HG03025 (cell line): ENCODE measurements at regions not wholly inside any gene's neighbourhood (a gene's known extent, or its start where the extent isn't known, plus 50 kb on each side); places are given as distances from the start of the nearest gene placed in this dataset.

Source experiments
- ATAC-seq: cut with Tn5 transposase; IDR thresholded peaks from one replicate; pipeline ENCODE4 v1.9.1; 2021; ENCODE audit warnings: mild to moderate bottlenecking, moderate library complexity; ENCODE audit not compliant: unreplicated experiment, low FRiP score

- no peak for ATAC-seq
Measured at GRCh38 chr12:98359856-98360255, 155.5 kb upstream of the TMPO start.

DNA sequence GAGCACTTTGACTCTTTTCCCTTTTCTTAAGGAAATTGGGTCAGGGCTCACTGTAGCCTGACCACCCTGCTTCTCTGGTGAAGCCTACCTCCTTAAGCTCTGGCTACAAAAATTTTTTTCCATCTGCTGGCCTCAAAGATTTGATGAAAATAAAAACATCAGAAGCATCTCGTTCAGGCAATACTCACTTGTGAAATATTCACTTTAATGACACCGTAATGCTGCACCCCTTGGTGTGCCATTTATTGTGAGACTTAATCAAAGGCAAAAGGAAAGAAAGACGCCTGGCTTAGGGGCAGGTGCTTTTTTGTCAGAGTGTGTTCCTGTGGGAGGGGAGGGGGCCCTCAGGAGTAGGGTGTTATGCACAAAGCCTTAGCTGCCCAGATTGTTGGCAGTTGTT, 155.0 kb upstream of the TMPO start:
- ATAC-seq: no peak

DNA sequence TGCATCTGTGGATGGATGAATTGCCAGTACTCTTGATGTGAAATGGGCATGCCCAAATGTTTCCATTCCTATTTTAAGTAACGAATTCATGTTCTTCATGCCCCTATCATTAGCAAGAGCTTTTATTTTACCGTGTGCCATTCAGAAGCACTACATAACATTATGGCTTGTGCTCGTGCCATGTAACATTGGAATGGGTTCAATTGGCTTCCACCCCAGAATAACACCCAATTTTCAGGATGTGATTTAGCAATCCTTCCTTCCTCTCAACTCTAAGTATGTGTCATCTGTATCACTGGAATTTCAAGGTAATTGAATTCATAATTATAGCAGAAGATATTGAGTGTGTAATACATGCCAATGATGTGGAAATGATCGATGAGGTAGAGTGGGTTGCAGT, 145.8 kb upstream of the TMPO start:
- no peak for ATAC-seq

- no peak for ATAC-seq
Measured at GRCh38 chr12:98370976-98371375, 144.4 kb upstream of the TMPO start.

- no peak for ATAC-seq
Measured at GRCh38 chr12:98371419-98371818, 144.0 kb upstream of the TMPO start.

- ATAC-seq: no peak
Measured at GRCh38 chr12:98372340-98373024, 142.9 kb upstream of the TMPO start.

DNA sequence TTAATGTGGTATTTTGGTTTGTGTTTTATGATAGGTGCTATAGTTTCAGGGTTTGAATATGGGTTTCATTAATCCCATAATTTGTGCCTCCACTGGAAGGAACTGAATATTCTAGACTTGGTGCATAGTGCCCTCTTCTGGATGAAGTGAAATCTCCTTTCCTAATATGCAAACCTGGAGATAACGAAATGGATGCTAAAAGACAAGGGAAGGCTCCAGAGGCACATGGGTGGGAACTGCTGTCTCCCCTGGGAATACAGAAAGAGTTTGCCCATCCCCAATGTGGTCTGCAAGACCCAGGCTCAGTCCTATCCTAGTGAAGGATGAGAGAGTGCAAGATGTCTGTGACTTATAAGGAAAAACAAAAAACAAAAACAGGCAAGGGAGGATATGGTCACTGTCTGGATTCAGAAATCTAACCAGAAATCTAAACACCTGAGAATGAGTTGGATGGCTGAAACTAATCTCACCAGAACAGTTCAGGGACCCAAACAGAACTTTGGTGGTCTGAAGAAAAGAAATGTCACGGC, 142.3 kb upstream of the TMPO start:
- ATAC-seq: no peak

- ATAC-seq: no peak
Measured at GRCh38 chr12:98374007-98374406, 141.4 kb upstream of the TMPO start.

GRCh38 chr12:98379106-98379505, 136.3 kb upstream of the TMPO start:
- no peak for ATAC-seq

DNA sequence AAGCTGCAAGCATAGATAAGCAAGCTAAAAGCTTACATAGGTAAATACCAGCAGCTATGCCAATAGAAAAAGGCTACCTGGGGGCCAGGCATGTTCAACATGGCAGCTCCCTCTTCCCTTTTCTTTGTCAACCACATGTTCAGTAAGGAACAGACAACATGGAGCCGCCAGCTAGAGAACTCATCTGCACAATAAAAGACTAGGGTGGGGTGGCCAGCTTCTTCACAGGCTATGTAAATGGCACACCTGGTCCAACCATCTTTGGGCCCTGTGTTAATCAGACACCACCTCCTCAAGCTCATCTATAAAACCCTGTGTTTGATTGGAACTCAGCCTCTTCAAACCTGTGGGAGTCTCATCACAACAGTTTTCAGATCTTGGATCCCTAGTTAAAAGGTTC, 129.7 kb upstream of the TMPO start:
- ATAC-seq: no peak

DNA sequence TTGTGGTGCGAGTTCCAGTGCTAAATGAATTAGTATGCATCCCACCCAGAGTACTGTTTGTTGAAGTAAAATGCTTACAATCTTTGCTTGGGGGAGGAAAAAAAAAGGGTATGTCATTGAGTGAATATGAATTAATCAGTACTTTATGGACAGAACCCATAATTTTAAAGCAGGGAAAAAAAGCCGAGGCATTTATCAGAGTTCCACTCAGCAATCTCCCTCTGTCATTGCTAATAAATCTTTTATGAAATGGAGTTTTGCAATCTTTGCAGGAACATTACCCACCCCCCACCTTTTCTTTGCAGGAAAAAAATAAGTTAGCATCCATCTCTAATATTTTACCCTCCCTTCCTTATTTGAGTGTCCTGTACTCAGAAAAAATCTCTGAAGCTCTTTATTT, 127.9 kb upstream of the TMPO start:
- ATAC-seq: no peak

- ATAC-seq: no peak
Measured at GRCh38 chr12:98388126-98388525, 127.3 kb upstream of the TMPO start.

DNA sequence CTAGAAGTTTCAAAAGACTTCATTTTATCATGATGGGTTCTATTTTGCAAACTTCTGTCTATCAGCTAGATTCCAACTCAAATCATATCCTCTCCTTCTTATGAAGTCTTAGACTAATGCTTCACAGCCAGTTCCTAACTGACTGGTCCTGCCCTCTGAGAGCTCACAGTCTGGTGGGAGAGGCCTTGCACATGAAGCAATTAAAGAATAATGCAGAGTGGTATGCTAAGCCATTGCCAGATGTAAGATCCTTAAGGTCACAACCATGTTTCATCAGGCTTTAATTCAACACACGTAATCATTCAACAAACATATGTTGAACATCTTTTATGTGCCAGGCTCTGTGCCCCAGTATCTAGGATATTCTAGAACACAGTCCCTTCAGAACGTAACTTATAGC, 125.8 kb upstream of the TMPO start:
- no peak for ATAC-seq

DNA sequence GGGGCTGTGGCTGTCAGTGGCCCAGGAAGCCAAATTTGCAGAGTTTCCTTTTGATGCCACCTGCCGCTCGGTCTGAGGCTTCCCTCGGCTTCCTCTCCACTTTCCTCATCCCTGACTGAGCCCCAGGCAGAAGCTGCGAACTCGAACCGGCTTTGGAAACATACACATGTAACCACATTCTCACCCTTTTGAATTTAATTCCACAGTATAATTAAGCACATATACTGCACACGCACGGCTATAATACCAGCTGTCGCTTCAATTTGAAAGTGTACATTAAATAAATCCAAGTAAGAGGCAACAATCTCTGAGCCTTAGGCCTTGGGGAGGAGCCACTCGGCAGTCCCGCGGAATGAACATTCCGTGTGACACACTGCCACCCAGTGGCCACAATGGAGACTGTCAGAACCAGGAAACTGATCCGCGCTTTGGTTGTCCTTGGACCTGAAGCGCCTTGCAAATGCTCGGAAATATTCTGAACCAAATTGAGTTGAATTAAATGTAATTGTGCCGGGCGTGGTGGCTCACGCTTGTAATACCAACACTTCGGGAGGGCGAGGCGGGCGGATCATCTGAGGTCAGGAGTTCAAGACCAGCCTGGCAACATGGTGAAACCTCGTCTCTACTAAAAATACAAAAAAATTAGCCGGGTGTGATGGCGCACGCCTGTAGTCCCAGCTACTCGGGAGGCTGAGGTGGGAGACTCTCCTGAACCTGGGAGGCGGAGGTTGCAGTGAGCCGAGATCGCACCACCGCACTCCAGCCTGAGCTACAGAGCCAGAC, 117.9 kb upstream of the TMPO start:
- peak; percentile 87 for ATAC-seq

GRCh38 chr12:98399532-98399931, 115.9 kb upstream of the TMPO start:
- ATAC-seq: peak; percentile 45

- no peak for ATAC-seq
Measured at GRCh38 chr12:98401427-98401826, 114.0 kb upstream of the TMPO start.

- no peak for ATAC-seq
Measured at GRCh38 chr12:98402091-98402490, 113.3 kb upstream of the TMPO start.

DNA sequence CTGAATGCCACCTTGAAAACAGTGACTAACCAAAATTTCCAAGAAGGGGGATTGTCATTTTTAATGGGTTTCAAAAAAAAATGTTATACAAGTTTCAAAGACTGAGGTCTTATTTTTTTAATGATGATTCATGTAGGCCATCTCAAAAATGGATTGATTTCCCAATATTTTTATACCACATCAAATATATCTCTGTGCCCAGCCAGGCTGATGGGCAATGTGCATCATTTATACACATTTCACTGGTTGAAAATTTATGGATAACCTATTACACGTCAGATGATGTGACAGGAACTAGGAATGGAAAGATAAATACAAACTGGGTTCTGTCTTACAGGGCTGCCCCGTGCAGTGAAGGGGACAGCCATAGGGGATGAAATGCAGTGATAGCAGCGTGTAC, 112.7 kb upstream of the TMPO start:
- no peak for ATAC-seq

GRCh38 chr12:98403385-98403784, 112.0 kb upstream of the TMPO start:
- no peak for ATAC-seq

- ATAC-seq: no peak
Measured at GRCh38 chr12:98403936-98404335, 111.5 kb upstream of the TMPO start.

DNA sequence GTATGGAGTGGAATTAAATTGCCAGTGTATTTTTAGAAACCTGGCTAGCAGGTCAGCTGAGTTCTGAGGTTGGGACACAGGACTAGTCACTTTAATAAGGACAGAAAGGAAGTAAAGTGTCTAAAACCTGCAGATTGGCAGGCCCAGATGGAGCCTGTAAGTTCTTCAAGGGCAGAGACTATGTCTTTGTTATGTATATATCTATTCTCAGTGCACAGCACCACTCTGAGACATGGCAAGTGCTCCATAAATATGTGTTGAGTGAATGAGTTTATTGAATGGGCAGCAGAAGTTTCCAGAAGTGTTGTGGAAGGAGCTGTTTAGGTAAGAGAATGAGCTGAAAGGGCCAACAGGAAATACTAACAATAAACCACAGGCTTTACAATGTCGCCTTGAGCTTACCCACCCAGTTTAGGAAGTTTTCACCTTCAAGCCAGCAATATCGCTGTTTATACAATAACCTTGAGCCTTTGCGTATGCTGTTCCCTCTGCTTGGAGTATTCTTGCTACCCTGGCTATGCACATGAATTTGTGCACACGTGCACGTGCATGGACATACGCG, 109.5 kb upstream of the TMPO start:
- no peak for ATAC-seq

DNA sequence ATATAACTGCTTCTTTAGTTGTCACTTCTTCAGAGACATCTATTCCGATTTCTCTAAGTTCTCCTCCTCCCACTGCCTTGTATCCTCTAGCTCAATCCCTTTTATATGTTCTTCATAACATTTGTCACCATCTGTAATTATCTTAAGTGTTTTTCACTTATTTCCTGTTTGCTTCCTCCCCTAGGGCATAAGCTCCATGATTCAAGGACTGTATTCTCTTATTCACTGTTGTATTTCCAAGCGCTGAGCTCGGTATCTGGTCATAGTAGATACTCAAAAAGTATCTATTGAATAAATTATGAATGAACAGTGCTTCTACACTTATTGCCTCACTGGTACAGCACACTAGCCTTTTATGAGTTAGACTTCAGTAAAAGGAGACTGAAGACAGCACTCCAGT, 109.0 kb upstream of the TMPO start:
- no peak for ATAC-seq
